ENCODE measurements at regions not wholly inside any gene's neighbourhood (a gene's known extent, or its start where the extent isn't known, plus 50 kb on each side); places are given as distances from the start of the nearest gene placed in this dataset.

DNA sequence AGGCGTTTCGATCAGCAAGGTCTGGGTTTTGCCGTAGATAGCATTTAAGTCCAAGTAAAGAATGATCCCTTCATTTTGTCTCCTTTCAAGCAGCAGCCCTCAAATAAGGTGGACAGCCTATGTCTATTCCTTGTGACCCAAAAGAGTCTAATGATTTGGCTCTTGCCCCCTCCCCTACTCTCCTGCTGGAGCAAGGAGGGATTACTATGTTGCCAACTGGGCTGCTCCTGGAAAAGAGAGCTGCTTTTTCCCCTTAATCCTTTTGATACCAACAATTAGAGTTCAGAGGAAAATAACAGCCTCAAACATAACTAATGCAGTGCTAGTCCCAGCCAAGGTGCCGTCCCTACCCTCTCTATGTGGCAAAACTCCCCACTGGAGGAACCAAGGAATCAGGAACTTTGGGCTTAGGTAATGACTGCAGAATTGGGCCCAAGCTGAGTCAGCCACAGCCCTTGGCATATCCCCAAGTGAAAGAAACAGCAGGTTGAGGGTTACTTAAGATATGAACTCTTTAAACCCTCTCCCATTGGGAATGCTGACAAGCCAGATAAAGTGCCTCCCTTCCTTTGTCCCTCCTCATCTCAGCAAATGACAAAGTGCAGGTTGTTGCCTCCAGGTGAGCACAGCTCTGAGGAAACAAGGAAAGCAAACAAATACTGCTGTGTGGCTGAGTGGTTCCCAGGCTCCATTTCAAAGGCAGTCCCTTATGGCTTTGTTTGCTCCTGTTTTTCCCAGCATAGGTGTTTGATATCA is 643.7 kb downstream of the INHBA start:
- Mint-ChIP-seq H3K4me1 (no peaks in the 10 kb centered on the region), H3K36me3 (no peaks in the 10 kb centered on the region), H3K9me3 (peaks cover 2% of the 10 kb centered on the region), H3K4me3 (no peak overlapping the region), H3K27me3 (no peaks in the 10 kb centered on the region), H3K27ac (no peak overlapping the region)
- DNase-seq, result no peak

DNA sequence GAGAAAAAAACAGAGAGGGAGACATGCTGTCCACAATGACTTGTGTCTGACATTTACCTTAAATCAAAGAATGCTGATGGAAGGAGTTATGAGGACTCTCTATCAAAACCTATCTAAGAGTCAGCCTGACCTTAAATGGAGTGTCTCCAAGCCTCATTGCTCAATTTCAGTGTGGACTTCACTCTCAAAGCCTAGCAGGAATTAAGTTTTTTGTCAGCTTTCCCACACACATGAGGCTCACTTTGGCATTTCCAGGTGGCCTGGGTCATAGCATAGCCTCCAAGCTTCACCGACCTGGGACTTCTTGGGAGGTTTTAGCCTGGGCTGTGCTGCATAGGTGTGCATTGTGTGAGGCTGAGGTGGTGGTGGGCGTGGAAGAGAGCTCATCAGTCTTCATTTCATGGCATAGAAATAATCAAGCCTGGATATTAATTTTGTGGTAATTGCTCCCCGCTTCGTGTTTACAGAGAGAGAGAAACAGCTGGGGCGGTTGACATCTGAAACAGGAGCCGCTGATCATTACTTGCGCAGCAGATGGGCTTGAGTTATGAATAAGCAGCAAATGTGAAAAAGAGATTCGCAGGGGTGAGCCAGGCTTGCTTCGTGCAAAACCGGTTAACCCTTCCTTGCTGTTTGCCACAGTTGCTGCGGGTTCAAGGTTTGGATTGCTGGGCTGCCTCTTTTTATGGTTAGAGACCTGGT is 647.8 kb downstream of the INHBA start:
- Mint-ChIP-seq H3K27me3 (no peaks in the 10 kb centered on the region), H3K27ac (no peak overlapping the region), H3K4me3 (no peak overlapping the region), H3K4me1 (no peaks in the 10 kb centered on the region), H3K36me3 (no peaks in the 10 kb centered on the region), H3K9me3 (peaks cover 2% of the 10 kb centered on the region)
- no peak for DNase-seq

DNA sequence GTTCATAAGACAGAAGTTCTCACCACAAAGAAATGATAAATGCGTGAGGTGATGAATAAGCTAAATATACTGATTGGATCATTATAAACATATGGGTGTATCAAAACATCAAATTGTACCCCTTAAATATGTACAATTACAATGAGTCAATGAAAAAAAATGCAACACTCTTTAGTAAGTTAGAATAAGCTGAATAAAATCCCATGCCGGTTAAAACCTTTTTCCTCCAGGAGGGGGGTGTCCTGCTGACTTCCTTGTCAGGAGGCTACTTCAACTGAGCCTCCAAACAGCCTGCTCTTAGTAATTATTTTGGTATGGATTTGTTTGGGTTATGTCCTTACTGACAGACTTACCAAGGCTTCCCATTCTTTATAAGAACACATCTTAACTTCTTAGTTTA is 649.1 kb downstream of the INHBA start:
- no peak for DNase-seq
- Mint-ChIP-seq H3K9me3 (peaks cover 2% of the 10 kb centered on the region), H3K27me3 (no peaks in the 10 kb centered on the region), H3K36me3 (no peaks in the 10 kb centered on the region), H3K4me3 (no peak overlapping the region), H3K4me1 (no peaks in the 10 kb centered on the region), H3K27ac (no peak overlapping the region)

DNA sequence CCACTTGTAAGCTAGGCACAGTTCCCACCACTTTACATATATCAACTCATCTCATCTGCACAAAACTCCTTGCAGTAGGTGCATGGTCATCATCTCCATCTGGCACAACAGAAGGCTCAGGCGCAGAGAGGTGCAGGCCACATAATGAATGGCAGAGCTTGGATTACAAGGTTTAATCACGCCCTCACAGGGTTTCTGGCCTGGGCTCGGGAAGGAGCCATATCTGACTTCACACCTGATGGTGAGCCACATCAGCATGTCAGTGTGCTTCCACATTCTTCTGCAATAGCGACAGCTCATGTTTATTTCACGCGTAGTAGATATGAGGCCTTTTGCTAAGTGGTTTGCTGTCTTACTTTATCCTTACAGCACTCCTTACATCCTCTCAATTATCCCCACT is 650.2 kb downstream of the INHBA start:
- H3K9me3 Mint-ChIP-seq, result peaks cover 2% of the 10 kb centered on the region
- H3K36me3 Mint-ChIP-seq, result no peaks in the 10 kb centered on the region
- H3K27ac Mint-ChIP-seq, result no peak overlapping the region
- no peak overlapping the region for H3K4me3 Mint-ChIP-seq
- no peak for DNase-seq
- H3K4me1 Mint-ChIP-seq, result no peaks in the 10 kb centered on the region
- H3K27me3 Mint-ChIP-seq, result no peaks in the 10 kb centered on the region

DNA sequence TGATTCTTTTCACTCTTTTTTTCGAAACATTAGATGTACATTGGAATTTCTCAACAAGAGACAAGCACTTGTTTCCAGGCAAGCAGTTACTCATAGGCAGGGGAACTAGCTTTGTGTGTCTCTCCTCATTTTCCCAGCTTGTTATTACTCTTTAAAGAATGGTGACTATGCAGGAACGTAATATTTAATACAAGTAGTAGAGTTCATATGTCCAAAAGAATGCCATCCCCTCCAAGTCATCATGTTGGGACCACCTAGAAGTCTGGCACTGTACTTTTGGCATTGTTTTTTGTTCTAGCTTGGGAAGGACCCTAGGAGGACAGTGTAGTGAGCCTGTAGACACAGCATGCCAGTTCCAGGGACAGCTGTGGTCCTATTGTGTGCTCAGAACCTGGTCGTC is 650.7 kb downstream of the INHBA start:
- no peaks in the 10 kb centered on the region for H3K36me3 Mint-ChIP-seq
- DNase-seq, result no peak
- H3K27me3 Mint-ChIP-seq, result no peaks in the 10 kb centered on the region
- no peak overlapping the region for H3K4me3 Mint-ChIP-seq
- no peaks in the 10 kb centered on the region for H3K4me1 Mint-ChIP-seq
- H3K27ac Mint-ChIP-seq, result no peak overlapping the region
- no peaks in the 10 kb centered on the region for H3K9me3 Mint-ChIP-seq

DNA sequence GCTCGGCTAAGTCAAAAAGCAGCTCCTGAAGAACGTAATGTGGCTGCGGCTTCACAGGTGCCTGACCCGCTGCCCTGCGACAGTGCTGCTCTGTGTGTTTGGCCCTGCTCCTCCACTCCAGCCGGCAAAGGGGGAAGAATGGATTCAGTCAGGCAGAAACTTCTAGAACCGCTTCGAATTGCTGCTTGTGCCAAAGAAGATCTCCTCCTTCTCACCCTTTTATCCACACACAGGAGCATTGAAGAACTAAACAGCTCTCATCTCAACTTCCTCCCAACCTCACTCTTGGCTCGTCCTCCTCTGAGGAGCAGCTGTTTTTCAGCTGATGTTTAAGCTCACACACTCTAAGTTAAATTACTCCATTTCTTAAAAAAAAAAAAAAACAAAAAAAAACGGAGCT is 651.4 kb downstream of the INHBA start:
- Mint-ChIP-seq H3K27me3 (no peaks in the 10 kb centered on the region), H3K36me3 (no peaks in the 10 kb centered on the region), H3K4me3 (no peak overlapping the region), H3K9me3 (no peaks in the 10 kb centered on the region), H3K27ac (no peak overlapping the region), H3K4me1 (no peaks in the 10 kb centered on the region)
- no peak for DNase-seq

DNA sequence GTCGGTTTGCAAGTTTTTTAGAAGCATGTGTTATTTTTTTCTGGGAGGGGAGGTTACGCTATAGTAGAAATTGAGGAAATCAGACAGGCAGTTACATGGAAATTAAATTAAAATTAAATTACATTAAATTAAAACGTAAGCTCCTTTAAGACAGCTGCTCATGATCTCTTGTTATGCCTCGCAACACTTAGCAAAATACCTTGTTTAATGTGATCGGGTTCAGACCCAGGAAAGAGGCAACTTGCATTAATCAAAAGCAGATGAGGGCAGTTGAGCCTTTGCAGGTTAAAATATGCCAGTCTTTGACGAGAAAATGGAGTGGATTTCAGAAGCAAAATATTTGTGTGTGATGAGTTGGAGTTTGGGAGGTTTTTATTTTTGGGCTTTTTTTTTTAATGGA is 651.8 kb downstream of the INHBA start:
- no peaks in the 10 kb centered on the region for H3K36me3 Mint-ChIP-seq
- no peak for DNase-seq
- H3K4me1 Mint-ChIP-seq, result no peaks in the 10 kb centered on the region
- H3K9me3 Mint-ChIP-seq, result no peaks in the 10 kb centered on the region
- H3K27me3 Mint-ChIP-seq, result no peaks in the 10 kb centered on the region
- no peak overlapping the region for H3K27ac Mint-ChIP-seq
- H3K4me3 Mint-ChIP-seq, result no peak overlapping the region

DNA sequence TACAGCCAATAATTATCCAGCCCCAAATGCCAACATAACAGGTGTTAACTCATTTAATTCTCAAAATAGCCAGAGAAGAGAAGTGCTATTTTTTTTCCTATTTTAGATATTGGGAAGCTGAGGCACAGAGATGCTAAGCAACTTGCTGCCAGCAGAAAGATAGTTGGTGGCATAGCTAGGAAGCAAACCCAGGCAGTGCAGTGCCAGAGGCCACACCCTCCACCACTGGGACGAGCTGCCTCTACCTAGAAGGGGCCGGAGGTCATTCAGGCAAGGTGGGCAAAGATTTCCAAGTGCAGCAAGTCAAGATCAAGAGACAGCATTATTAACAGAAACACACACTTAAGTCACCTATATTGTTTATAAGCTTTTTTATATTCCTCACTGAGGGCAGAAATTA is 654.1 kb downstream of the INHBA start:
- H3K27ac Mint-ChIP-seq, result no peak overlapping the region
- H3K9me3 Mint-ChIP-seq, result no peaks in the 10 kb centered on the region
- H3K4me1 Mint-ChIP-seq, result no peaks in the 10 kb centered on the region
- H3K27me3 Mint-ChIP-seq, result no peaks in the 10 kb centered on the region
- no peak for DNase-seq
- H3K4me3 Mint-ChIP-seq, result no peak overlapping the region
- H3K36me3 Mint-ChIP-seq, result no peaks in the 10 kb centered on the region

DNA sequence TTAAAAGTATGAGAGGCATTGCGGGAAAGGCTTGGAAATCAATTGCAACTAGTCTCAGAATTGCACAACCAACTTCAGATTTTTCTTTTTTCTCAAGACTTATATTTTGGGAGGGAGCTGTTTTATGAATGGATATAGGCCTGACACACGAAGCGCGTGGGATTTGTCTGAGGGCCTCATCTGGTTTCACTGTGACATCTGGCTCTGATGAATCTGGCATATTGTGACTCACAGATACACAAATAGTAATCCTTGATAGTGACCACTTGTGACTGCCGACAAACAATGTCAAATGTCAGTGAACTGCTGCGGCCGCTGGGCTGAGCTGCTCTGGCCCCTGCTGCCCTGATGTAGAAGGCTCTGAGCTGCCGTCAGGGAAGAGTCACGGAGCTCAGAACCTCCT is 655.1 kb downstream of the INHBA start:
- no peaks in the 10 kb centered on the region for H3K27me3 Mint-ChIP-seq
- no peaks in the 10 kb centered on the region for H3K4me1 Mint-ChIP-seq
- H3K9me3 Mint-ChIP-seq, result peaks cover 1% of the 10 kb centered on the region
- no peak overlapping the region for H3K4me3 Mint-ChIP-seq
- DNase-seq, result no peak
- no peak overlapping the region for H3K27ac Mint-ChIP-seq
- no peaks in the 10 kb centered on the region for H3K36me3 Mint-ChIP-seq

DNA sequence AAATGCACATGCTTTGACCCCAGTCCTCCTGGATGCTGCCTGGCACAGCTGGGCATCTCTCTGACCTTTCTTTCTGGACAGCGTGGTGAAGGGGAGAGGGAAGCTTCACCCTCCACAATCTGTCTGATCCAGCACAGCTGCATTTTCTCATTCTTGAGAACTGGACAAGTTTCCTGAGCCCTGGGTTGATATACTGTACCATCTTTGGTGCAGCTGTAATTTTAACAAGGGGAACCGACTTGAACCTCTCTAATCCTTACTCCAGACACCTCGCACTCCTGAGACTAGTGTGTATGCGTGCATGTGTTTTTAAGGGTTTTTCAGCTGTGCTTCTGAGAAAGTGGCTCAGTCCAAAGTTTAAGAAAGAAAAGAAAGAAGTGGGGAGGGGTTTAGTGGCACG is 655.7 kb downstream of the INHBA start:
- Mint-ChIP-seq H3K9me3 (peaks cover 1% of the 10 kb centered on the region), H3K4me1 (no peaks in the 10 kb centered on the region), H3K4me3 (no peak overlapping the region), H3K36me3 (no peaks in the 10 kb centered on the region), H3K27me3 (no peaks in the 10 kb centered on the region), H3K27ac (no peak overlapping the region)
- DNase-seq, result no peak

DNA sequence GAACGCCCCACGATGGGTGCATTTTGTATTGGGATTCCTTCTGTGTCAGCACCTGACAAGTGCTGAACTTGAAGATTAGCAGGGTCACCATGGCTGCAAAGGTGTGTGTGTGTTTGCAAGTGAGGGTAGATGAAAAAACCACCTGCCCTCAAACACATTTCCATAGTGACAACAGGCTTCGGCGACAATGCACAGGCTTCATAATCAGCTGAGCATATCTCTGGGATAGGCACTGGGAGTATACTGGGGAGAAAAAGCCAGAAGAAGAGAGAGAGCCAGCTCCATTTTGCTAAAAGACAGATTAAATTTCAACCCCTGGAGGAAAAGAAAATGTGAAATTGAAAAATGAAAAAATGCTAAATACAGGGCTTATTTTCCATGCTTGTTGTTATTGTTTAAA is 656.1 kb downstream of the INHBA start:
- no peaks in the 10 kb centered on the region for H3K36me3 Mint-ChIP-seq
- H3K9me3 Mint-ChIP-seq, result peaks cover 1% of the 10 kb centered on the region
- no peak overlapping the region for H3K27ac Mint-ChIP-seq
- DNase-seq, result no peak
- H3K27me3 Mint-ChIP-seq, result no peaks in the 10 kb centered on the region
- H3K4me1 Mint-ChIP-seq, result no peaks in the 10 kb centered on the region
- H3K4me3 Mint-ChIP-seq, result no peak overlapping the region

DNA sequence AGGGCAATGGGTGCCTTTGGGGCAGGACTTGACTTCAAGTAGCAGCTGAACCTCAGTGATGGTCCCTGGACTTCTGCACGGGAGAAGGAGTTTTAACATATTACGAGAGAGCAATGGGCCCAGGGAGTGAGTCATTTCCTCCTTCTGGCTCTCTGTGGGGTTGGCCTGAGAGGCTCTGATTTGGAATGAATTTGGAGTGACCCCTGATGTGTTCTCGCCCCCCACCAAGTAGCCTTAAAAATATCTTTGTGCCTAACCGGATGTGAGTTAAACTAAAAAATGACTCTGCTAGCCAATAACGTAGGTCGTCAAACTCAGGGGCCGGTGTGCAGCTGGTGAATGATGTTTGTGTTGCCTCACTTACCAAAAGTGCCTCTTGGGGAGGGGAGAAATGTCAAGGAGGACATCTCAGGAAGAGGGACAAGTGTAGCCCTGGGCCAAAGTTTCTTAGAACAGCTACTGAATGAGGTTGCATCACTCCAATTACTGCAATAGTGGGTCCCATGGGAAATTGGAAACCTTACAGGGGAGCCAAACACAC is 656.6 kb downstream of the INHBA start:
- H3K9me3 Mint-ChIP-seq, result peaks cover 1% of the 10 kb centered on the region
- H3K27me3 Mint-ChIP-seq, result no peaks in the 10 kb centered on the region
- no peak overlapping the region for H3K27ac Mint-ChIP-seq
- no peak for DNase-seq
- H3K4me3 Mint-ChIP-seq, result no peak overlapping the region
- no peaks in the 10 kb centered on the region for H3K36me3 Mint-ChIP-seq
- no peaks in the 10 kb centered on the region for H3K4me1 Mint-ChIP-seq

DNA sequence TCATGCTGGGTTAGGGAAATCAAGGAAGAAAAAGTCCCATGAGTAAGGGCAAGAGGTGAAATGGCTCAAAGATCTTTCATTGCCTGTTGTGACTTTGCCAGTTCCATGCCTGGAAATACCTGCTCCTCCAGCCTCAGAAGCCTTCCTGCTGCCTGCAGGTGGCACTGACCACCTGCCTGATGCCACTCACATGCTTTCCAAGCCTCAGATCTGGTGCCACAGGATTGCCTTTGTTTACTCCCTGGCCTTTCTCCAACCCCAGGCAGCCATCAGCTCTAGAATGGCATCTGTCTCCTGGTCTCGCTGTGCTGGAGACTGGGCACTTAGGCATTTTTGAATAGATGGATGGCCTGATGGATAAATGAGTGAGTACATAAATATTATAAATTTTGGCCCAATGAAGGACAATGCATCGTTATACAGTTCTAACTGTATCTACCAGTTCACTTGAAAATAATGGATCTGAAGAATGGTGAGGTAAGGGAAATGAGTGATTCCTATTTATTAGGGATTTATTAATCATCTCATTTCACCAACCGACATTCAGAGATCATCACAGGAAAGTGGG is 657.2 kb downstream of the INHBA start:
- H3K27ac Mint-ChIP-seq, result no peak overlapping the region
- no peak overlapping the region for H3K4me3 Mint-ChIP-seq
- H3K27me3 Mint-ChIP-seq, result no peaks in the 10 kb centered on the region
- DNase-seq, result no peak
- no peaks in the 10 kb centered on the region for H3K36me3 Mint-ChIP-seq
- no peaks in the 10 kb centered on the region for H3K4me1 Mint-ChIP-seq
- H3K9me3 Mint-ChIP-seq, result peaks cover 1% of the 10 kb centered on the region

DNA sequence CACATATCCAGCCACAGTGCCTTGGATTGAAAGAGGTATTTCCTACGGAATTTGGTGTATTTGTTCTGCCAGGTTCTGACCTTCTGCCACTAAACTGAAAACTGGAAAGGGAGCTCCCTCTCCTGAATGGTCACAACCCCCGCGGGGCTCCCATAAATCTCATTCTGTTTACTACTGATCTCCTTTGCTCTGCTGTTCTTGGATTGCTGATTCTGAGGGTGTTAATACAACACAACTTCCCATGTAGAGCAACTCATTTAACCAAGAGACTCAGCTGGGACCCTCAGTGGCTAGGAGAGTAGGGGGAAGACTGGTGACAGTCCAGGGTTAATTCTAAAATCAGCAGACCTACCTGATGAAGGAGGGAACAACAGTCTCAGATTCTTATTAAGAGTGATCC is 662.9 kb downstream of the INHBA start:
- H3K9me3 Mint-ChIP-seq, result peaks cover 1% of the 10 kb centered on the region
- no peaks in the 10 kb centered on the region for H3K4me1 Mint-ChIP-seq
- no peak overlapping the region for H3K4me3 Mint-ChIP-seq
- H3K27ac Mint-ChIP-seq, result no peak overlapping the region
- H3K36me3 Mint-ChIP-seq, result no peaks in the 10 kb centered on the region
- DNase-seq, result no peak
- H3K27me3 Mint-ChIP-seq, result peaks cover 6% of the 10 kb centered on the region

DNA sequence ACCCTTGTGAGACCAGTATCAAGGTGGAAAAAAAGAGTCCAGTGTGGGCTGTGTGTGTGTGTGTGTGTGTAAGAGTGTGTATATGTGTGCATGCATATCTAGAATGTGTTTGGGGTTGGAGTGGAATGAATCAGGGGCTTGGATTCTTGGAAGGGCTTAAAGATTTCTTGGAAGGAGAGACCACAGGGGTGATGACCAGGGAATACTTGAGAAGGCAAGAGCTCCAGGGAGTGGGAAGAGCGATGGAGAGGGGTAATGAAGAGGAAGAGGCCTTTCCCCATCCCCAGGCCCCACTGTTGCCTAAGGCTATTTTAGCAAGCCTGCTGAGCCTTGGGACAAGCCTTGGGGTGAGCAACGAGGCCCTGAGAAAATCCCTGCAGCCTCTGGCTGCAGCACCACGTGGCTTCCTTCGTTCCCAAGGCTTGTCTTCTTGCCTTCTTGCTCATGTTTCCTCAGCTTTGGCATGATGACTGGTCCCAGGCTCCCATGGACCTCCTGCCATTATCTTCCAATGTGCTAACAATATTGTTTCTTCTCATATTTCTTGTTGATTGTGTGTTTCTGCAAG is 663.4 kb downstream of the INHBA start:
- no peak overlapping the region for H3K4me3 Mint-ChIP-seq
- no peaks in the 10 kb centered on the region for H3K36me3 Mint-ChIP-seq
- no peak overlapping the region for H3K27ac Mint-ChIP-seq
- H3K27me3 Mint-ChIP-seq, result peaks cover 6% of the 10 kb centered on the region
- no peaks in the 10 kb centered on the region for H3K4me1 Mint-ChIP-seq
- peaks cover 1% of the 10 kb centered on the region for H3K9me3 Mint-ChIP-seq
- DNase-seq, result no peak

Data from activated naive CD8-positive, alpha-beta T cell treated with anti-CD3 and anti-CD28 coated beads for 36 hours (primary cell).